GM18507 (cell line): ENCODE measurements at regions not wholly inside any gene's neighbourhood (a gene's known extent, or its start where the extent isn't known, plus 50 kb on each side); places are given as distances from the start of the nearest gene placed in this dataset.
"Not testable (repeated sequence)": the region's sequence is repeated elsewhere in the genome, so short reads cannot be mapped to it uniquely, and the experiment has no call there.

Experiments
- DNase-seq: peaks from one replicate; pipeline ENCODE4 v3.0.0; 2011; ENCODE audit warnings: low read depth; ENCODE audit not compliant: insufficient read length; ENCODE audit errors: extremely low spot score
- FAIRE-seq: peaks from 2 replicates; lab custom pipeline; 2011; peaks lifted over from hg19 to GRCh38; lab: Jason Lieb, UNC

DNA sequence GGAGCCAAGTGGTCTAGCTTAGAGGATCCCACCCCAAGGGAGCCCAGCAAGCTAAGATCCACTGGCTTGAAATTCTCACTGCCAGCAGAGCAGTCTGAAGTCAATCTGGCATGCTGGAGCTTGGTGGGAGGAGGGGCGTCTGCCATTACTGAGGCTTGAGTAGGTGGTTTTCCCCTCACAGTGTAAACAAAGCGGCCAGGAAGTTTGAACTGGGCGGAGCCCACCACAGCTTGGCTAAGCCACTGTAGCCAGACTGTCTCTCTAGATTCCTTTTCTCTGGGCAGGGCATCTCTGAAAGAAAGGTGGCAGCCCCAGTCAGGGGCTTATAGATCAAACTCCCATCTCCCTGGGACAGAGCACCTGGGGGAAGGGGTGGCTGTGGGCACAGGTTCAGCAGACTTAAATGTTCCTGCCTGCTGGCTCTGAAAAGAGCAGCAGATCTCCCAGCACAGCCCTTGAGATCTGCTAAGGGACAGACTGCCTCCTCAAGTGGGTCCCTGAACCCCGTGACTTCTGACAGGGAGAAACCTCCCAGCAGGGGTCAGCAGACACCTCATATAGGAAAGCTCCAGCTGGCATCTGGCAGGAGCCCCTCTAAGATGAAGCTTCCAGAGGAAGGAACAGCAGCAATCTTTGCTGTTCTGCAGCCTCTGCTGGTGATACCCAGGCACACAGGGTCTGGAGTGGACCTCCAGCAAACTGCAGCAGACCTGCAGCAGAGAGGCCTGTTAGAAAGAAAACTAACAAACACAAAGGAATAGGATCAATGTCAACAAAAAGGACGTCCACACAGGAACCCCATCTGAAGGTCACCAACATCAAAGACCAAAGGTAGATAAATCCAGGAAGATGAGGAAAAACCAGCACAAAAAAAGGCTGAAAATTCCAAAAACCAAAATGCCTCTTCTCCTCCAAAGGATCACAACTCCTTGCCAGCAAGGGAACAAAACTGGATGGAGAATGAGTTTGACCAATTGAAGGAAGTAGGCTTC is 215.6 kb upstream of the TET2 start:
- not testable (repeated sequence) for DNase-seq
- FAIRE-seq = peak; percentile 69

DNA sequence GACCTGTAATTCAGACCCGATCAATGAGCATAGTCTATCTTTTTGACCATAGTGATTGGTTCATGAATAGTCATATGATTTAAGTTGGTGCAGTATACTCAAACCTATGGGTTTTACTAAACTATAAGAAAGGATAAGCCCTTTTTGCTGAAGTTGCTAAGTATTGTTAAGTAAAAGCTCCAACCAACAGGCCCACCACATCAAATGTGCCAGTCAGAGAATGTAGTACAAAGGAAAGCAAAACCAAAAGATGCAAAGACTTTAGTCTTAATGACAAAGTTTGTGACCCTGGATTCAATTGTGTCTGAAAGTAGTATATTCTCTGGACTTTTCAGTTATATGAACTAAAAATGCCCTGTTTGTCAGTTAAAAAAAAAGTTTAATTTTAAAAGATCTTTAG is 208.1 kb upstream of the TET2 start:
- FAIRE-seq (no peak), DNase-seq (no peak)

DNA sequence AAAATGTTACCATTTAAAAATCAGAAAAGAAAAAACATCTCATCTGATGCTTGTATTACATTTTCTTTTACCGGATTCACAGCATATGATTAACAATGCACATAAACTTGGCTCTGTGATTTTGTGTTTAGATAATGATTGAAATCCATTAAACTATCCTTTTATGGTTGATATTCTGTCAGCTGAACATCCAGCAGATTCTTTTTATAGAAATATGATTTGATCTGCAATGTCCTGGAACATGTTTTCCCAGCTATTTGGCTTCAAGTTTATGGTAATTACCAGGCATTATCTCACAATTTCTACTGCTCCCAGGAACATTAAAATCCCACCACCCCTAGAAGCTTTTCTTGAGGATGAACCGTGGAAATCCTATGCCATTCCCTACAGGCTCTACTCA is 205.7 kb upstream of the TET2 start:
- no peak for FAIRE-seq
- DNase-seq = no peak

DNA sequence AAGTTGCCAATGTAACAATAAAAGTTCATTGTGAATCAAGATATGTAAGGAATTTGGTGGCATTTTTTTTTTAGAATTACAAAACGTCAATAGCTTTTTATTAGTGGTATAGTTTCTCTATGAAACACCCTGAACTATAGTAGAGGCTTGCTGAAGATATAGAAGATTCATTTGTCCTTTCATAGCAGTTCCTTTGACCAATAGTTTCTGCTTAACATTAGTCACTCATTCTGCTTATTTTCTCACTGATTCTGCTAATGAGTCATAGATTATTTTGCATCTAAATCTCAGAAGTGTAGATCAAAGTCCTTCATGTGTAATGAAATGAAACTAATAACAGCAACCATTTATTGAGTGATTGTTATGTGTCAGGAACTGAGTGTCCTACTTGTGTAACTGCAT is 205.0 kb upstream of the TET2 start:
- FAIRE-seq = peak; percentile 48

DNA sequence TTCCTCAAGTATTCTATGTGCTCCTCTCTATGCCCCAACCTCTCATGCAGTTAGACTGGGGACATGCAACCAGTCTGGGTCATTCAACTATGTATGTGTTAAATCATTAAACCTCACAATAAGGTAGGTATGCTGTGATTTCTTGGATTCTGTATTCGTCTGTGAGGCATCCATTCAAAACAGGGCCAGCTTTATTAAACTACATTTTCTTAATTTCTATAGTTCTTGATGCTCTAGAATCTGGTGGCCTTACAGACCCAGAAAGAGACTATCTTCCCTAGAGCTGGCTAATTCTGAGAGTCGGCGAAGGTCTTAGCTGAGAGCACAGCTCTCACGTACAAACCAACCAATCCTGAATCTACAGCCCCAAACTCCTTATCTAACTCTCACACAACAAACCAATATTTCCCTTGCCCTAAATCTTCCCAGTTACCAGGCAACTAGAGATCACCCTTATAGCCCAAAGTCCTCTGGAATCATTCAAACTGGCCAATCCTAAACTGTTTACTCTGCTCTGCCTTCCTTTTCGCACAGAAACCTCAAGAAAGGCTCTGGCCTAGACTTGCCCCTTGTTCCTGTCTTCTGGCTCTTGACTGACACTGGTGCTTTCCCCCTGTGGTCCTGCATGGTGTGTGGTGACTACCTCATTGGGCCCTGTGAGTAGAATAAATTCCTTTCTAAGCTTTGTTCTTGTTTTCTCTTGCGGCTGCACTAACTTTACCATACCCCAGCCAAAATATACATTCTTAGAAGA is 203.5 kb upstream of the TET2 start:
- DNase-seq = no peak
- peak; percentile 24 for FAIRE-seq

More for the DNA sequence above, 205.0 kb upstream of the TET2 start:
- DNase-seq = no peak

DNA sequence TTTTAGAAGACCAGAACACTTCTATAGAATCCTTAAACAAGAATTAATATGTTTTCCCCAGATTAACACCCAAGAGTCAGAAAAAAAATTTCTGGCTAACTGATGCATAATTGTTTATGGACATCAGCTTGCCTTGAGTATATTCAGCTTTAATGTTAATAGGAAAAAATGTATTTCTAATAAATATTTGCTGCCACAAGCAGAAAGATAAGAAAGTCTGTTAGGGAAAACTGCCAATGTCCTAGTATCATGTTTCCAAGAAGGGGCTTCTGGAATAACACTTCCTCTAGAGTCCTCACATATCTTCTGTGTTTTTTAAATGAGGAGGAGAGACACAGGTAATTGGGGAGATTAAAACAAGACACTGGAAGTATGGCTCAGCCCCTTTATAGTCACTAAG is 202.1 kb upstream of the TET2 start:
- DNase-seq (no peak), FAIRE-seq (no peak)

DNA sequence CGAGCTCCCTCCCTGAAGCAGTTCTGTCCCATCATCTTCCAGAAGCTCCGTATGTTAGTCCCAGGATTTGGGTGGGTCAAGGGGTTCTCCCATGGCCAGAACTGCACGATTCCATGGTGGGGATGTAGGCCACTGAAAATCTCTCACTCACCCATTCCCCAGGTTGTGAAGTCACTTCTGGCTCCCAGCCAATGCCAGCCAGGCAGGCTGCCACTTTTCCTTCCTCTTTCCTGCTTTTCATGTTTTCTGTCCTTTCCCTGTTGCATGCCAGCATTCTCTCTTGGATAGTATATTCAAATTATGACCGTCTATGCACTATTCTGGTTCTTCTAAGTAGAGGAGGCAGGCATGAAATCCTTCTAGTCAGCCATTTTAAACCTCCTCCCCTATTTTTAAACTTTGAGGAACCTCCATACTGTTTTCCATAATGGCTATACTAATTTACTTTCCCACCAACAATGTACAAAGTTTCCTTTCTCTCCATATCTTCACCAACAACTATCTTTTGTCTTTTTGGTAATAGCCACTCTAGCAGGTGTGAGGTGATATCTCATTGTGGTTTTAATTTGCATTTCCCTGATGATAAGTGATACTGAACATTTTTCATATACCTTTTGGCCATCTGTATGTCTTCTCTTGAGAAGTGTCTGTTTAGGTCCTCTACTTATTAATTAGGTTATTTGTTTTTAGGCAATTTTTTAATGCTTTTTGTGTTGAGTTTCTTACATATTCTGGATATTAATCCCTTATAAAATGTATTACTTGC is 182.1 kb upstream of the TET2 start:
- DNase-seq (no peak), FAIRE-seq (peak; percentile 70)

- FAIRE-seq = peak; percentile 98
Measured at GRCh38 chr4:104966349-104967033, 180.2 kb upstream of the TET2 start.

GRCh38 chr4:104967034-104967401 is 179.7 kb upstream of the TET2 start:
- DNase-seq = no peak
- FAIRE-seq = no peak

More at GRCh38 chr4:104966349-104967033, 180.2 kb upstream of the TET2 start:
- DNase-seq = peak; percentile 50

GRCh38 chr4:104969394-104970082 is 177.1 kb upstream of the TET2 start:
- DNase-seq = no peak
- FAIRE-seq = peak; percentile 45

- FAIRE-seq (no peak), DNase-seq (no peak)
Measured at GRCh38 chr4:104971462-104971861, 175.2 kb upstream of the TET2 start.

DNA sequence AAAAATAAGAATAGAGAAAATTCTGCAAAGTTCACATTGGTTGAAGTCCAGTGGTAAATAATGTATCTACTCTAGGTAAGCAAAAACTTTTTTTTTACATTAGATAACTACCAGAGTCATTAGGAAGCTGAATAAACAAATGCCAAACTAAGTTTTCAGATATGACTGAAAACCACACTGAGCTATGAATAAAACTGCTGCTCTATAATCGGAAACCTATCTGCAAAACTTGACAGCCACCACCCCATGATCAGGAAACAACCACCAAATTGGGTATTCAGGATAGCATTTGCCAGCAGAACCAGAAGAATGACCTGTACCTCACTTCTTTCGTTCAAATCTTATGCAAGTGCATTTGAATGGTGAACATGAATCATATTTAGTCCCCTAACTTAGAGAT is 173.0 kb upstream of the TET2 start:
- peak; percentile 72 for FAIRE-seq
- DNase-seq = no peak

GRCh38 chr4:104975617-104976016 is 171.1 kb upstream of the TET2 start:
- DNase-seq = no peak
- FAIRE-seq = no peak

- no peak for DNase-seq
Measured at GRCh38 chr4:104976262-104976661, 170.4 kb upstream of the TET2 start.

GRCh38 chr4:104979083-104979760 is 167.5 kb upstream of the TET2 start:
- no peak for DNase-seq
- no peak for FAIRE-seq

More at GRCh38 chr4:104976262-104976661, 170.4 kb upstream of the TET2 start:
- peak; percentile 29 for FAIRE-seq

DNA sequence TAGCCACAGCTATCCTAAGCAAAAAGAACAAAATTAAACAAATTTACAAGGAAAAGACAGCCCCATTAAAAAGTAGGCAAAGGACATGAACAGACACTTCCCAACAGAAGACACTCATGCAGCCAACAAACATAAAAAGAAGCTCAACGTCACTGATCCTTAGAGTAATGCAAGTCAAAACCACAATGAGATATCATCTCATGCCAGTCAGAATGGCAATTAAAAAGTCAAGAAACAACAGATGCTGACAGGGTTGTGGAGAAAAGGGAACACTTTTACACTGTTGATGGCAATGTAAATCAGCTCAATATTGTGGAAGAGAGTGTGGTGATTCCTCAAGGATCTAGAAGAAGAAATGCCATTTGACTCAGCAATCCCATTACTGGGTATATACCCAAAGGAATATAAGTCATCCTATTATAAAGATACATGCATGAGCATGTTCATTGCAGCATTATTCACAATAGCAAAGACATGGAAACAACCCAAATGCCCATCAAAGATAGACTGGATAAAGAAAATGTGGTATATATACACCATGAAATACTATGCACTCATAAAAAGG is 163.0 kb upstream of the TET2 start:
- DNase-seq = no peak
- FAIRE-seq = no peak

- DNase-seq (no peak), FAIRE-seq (no peak)
Measured at GRCh38 chr4:104986306-104986705, 160.4 kb upstream of the TET2 start.

DNA sequence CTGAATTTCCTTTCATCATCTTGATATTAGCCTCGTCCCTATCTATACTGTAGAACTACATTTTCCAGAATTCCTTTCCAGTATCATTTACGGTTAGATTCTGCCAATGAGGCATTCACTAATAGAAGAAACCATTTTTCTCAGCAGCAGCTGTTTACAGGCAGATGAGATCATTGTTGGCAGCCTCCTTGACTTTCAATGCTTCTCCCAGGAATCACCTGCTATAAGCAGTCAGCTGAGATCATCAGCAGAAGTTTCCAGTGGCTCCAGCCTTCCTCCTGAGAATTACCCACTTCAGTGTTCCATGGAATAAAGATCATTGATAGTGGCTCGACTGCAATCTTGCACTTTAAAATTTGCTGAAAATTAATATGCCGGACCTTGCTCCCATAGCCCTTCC is 157.3 kb upstream of the TET2 start:
- FAIRE-seq (no peak), DNase-seq (no peak)
